ENCODE measurements at regions not wholly inside any gene's neighbourhood (a gene's known extent, or its start where the extent isn't known, plus 50 kb on each side); places are given as distances from the start of the nearest gene placed in this dataset.

DNA sequence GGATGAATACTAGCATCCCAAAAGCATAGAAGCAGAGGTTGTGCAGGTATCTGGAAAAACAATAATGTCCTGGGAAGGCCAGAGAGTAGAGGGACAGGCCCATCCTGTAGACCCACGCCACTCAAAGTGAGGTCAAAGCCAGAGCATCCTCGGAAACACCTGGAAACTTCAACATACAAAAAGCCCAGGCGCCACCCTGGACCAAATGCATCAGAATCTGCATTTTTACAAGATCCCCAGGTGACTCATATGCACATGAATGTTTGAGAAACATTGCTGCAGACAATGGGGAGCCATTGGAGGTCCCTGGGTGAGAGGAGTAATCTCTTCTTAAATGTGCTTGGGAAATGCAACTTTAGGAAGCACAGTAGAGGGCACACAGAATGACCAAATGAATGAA, 684.1 kb downstream of the DIAPH3 start:
- Histone ChIP-seq H3K9ac (no peak overlapping the region), H3K4me1 (ENCODE audit: control insufficient read depth in 1 of 2, insufficient read depth in 2 of 2, low read depth in 1 of 2, low read length in 1 of 2) (peaks cover 26 to 59% of the 10 kb centered on the region in 2 experiments), H3K36me3 (replicated peaks in 1 of 2; ENCODE audit: control insufficient read depth in 1 of 2, insufficient read depth in 2 of 2, low read length in 1 of 2) (no peaks in the 10 kb centered on the region), H3K27ac (ENCODE audit: low read depth in 2 of 2, low read length in 1 of 2) (peak overlapping the region; percentile 20 to 81; a peak in 2 of 4 replicates), H3K9me3 (no peaks in the 10 kb centered on the region), H3K9me2 (no peaks in the 10 kb centered on the region), H3K27me3 (ENCODE audit: insufficient read depth) (no peaks in the 10 kb centered on the region), H3K4me2 (no peak overlapping the region), H3K79me2 (ENCODE audit: insufficient read depth) (no peaks in the 10 kb centered on the region), H3K4me3 (ENCODE audit: low read depth in 2 of 2, low read length in 1 of 2) (no peak overlapping the region), H4K20me1 (ENCODE audit: insufficient read depth) (no peaks in the 10 kb centered on the region), H3F3A (replicated peaks; ENCODE audit: insufficient read depth) (peaks cover 9% of the 10 kb centered on the region), H2AFZ (ENCODE audit: low read depth) (no peak overlapping the region)
- POLR2A ChIA-PET = no interaction called here
- no peak for DNase-seq
- CTCF ChIA-PET = interaction anchor here (1.0 kb wide), 1 partner anchor 198 kb away, joined by 3 read pairs; no protein-coding TSS in a partner anchor
- WGBS (ENCODE audit: low lambda C conversion rate) = 95% methylated on average over 3 of the region's 3 CpGs
- TF ChIP-seq REST (IDR thresholded peaks at IDR 0.05; ENCODE audit: low read depth, low read length) (no peak), GATA2 (CRISPR knock-in tag; IDR thresholded peaks at IDR 0.05) (no peak)

DNA sequence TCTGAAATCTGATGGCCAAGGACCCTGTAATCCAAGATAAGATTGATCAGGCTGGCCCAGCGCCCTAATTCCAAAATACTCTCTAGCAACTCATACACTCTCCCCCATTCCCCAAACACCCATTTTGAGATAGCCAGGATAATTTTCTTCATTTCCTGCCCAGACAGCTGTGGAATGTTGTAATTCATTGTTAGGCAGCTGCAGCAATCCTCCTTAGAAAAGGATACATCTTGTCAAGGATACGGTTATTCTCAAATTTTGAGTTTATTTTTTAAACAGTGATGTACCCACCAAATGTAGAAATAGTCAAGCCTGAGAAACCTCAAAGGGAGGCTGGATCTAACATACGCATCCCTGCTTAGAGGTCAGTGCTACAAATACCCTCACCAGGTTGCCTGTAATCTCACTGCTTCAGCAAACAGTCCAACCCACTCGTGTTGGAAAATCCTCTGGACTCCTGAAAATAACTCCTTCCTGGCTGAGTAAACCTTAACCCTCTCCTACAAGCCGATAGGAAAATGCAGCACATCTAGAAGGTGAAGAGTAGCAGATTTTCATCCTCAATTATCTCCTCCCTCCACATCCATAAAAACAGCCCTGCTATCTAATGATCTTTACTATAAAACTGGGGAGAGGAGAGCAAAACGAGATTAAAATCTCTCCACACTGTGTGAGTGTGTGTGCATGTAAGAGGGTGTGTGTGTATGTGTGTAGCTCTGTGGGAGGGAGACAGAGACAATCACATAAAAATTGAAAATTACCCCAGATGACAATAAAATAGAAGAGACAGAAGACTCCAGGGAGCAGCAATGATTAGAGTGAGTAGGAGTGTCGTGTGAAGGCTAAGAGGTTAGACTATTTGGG, 683.1 kb downstream of the DIAPH3 start:
- H3K27me3 ChIP-seq (ENCODE audit: insufficient read depth) = no peaks in the 10 kb centered on the region
- peak overlapping the region; percentile 20 to 81 for H3K27ac ChIP-seq (ENCODE audit: low read depth in 2 of 2, low read length in 1 of 2)
- H3K36me3 ChIP-seq (replicated peaks in 1 of 2; ENCODE audit: control insufficient read depth in 1 of 2, insufficient read depth in 2 of 2, low read length in 1 of 2) = no peaks in the 10 kb centered on the region
- DNase-seq = peak; percentile 28
- H2AFZ ChIP-seq (ENCODE audit: low read depth) = peak overlapping the region; percentile 59; the same call in 1 of the 2 replicates
- no peaks in the 10 kb centered on the region for H3K9me2 ChIP-seq
- H3K4me1 ChIP-seq (ENCODE audit: control insufficient read depth in 1 of 2, insufficient read depth in 2 of 2, low read depth in 1 of 2, low read length in 1 of 2) = peaks cover 26 to 59% of the 10 kb centered on the region in 2 experiments
- H4K20me1 ChIP-seq (ENCODE audit: insufficient read depth) = no peaks in the 10 kb centered on the region
- TF ChIP-seq JUND (IDR thresholded peaks at IDR 0.05) (no peak), TCF12 (IDR thresholded peaks at IDR 0.05) (peak; percentile 11; the same call in 1 of the 2 replicates), RCOR1 (IDR thresholded peaks at IDR 0.05; ENCODE audit: low read length) (0 out of 2 replicates have a peak, but pooled peaks have one; percentile 4), CHD2 (IDR thresholded peaks at IDR 0.05; ENCODE audit: low read length, partially characterized antibody) (peak; percentile 3), NRF1 (IDR thresholded peaks at IDR 0.05; ENCODE audit: low read depth, low read length) (no peak), GATA2 (CRISPR knock-in tag; IDR thresholded peaks at IDR 0.05) (peak; percentile 95), EP300 (IDR thresholded peaks at IDR 0.05; ENCODE audit: borderline replicate concordance in 1 of 2, low read depth in 1 of 2, low read length in 1 of 2) (peak in 1 of 2 experiments; percentile 70; a peak in 1 of 4 replicates)
- TF ChIP-seq, protein P1, sequence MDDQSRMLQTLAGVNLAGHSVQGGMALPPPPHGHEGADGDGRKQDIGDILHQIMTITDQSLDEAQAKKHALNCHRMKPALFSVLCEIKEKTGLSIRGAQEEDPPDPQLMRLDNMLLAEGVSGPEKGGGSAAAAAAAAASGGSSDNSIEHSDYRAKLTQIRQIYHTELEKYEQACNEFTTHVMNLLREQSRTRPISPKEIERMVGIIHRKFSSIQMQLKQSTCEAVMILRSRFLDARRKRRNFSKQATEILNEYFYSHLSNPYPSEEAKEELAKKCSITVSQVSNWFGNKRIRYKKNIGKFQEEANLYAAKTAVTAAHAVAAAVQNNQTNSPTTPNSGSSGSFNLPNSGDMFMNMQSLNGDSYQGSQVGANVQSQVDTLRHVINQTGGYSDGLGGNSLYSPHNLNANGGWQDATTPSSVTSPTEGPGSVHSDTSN (IDR thresholded peaks at IDR 0.05) = peak; percentile 18; the same call in 1 of the 2 replicates
- H3K79me2 ChIP-seq (ENCODE audit: insufficient read depth) = no peaks in the 10 kb centered on the region
- H3K4me2 ChIP-seq = peak overlapping the region; percentile 16; the same call in 1 of the 2 replicates
- ChIA-PET CTCF (interaction anchor here (0.7 to 1.0 kb wide), 2 partner anchors 51 to 197 kb away, joined by 3 read pairs; no protein-coding TSS in a partner anchor), POLR2A (no interaction called here)
- no peak overlapping the region for H3K4me3 ChIP-seq (ENCODE audit: low read depth in 2 of 2, low read length in 1 of 2)
- H3K9ac ChIP-seq = no peak overlapping the region
- no peaks in the 10 kb centered on the region for H3K9me3 ChIP-seq
- peaks cover 9% of the 10 kb centered on the region for H3F3A ChIP-seq (replicated peaks; ENCODE audit: insufficient read depth)
- WGBS (ENCODE audit: low lambda C conversion rate) = 30% methylated on average over 7 of the region's 7 CpGs
